RWPE1 (cell line): ENCODE measurements at regions not wholly inside any gene's neighbourhood (a gene's known extent, or its start where the extent isn't known, plus 50 kb on each side); places are given as distances from the start of the nearest gene placed in this dataset.
"Not testable (repeated sequence)": the region's sequence is repeated elsewhere in the genome, so short reads cannot be mapped to it uniquely, and the experiment has no call there.

ENCODE experiments used
- CTCF ChIA-PET: fragments of 350-600 bp; sonication (Branson Sonifier 250); formaldehyde crosslinking; extraction: SDS; loops from one replicate; lab custom pipeline; 2021; lab: Yijun Ruan, JAX
- POLR2A ChIA-PET: fragments of 400-600 bp; formaldehyde crosslinking; extraction: SDS; loops from one replicate; lab custom pipeline; 2020; ENCODE audit warnings: antibody characterized with exemption; ENCODE audit not compliant: low non-redundant PET; lab: Yijun Ruan, JAX
- DNase-seq: peaks from one replicate; pipeline ENCODE4 v3.0.0; 2012; ENCODE audit warnings: low spot score
- H3K27ac ChIP-seq: fragments of 450-650 bp; 2 replicates; pipeline ENCODE4 v1.5.1; 2017
- TF ChIP-seq, protein P1 (sequence below): fragments of 450-650 bp; conservative IDR thresholded peaks from 2 replicates; pipeline ENCODE4 v1.5.1; 2017; ENCODE audit warnings: low read depth, mild to moderate bottlenecking

DNA sequence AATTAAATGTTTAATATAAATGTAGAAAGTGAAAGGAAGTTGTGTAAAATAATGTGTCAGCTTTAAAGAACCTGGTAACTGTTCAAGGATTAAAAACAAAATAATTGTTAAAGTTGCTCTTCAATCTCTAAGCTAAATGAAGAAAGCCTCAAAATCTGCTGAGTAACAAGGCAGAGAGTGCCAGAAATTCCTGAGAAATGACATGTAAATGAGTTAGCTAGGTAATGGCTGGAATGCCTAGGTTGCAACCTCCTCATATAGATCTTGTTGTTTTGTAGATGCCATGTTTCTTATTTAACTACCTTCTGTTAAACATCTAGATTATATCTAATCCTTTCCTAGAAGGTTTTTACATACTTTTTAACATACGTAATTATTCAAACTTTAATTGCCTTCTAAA lies 763.6 kb upstream of the AGA start:
- CTCF ChIA-PET = no interaction called here

DNA sequence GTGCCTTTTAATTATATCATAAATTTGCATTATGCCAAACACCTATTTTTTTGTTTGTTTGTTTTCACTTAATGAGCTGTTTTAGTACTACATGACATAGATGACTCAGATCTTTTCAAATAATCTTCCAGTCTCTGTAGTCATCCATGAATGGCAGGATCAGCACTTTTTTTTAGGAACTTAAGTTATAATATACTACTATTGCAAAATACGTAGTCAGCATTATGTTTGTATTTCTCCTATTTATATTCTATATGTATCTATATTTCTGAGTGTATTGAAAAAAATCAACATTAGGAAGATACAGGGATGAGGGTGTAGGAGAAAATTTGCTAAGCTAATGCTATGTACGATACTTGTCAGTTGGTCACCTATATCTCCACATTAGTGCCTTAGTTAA lies 773.1 kb upstream of the AGA start:
- ChIA-PET POLR2A (no interaction called here), CTCF (interaction anchor here (0.7 kb wide), 1 partner anchor 351 kb away, joined by 3 read pairs; no protein-coding TSS in a partner anchor)
- H3K27ac ChIP-seq = no peak overlapping the region
- no peak for DNase-seq
- TF ChIP-seq, protein P1, sequence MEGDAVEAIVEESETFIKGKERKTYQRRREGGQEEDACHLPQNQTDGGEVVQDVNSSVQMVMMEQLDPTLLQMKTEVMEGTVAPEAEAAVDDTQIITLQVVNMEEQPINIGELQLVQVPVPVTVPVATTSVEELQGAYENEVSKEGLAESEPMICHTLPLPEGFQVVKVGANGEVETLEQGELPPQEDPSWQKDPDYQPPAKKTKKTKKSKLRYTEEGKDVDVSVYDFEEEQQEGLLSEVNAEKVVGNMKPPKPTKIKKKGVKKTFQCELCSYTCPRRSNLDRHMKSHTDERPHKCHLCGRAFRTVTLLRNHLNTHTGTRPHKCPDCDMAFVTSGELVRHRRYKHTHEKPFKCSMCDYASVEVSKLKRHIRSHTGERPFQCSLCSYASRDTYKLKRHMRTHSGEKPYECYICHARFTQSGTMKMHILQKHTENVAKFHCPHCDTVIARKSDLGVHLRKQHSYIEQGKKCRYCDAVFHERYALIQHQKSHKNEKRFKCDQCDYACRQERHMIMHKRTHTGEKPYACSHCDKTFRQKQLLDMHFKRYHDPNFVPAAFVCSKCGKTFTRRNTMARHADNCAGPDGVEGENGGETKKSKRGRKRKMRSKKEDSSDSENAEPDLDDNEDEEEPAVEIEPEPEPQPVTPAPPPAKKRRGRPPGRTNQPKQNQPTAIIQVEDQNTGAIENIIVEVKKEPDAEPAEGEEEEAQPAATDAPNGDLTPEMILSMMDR = no peak

More for the DNA sequence above, 763.6 kb upstream of the AGA start:
- POLR2A ChIA-PET = no interaction called here
- H3K27ac ChIP-seq = no peak overlapping the region
- TF ChIP-seq, protein P1 = no peak
- peak; percentile 29 for DNase-seq

DNA sequence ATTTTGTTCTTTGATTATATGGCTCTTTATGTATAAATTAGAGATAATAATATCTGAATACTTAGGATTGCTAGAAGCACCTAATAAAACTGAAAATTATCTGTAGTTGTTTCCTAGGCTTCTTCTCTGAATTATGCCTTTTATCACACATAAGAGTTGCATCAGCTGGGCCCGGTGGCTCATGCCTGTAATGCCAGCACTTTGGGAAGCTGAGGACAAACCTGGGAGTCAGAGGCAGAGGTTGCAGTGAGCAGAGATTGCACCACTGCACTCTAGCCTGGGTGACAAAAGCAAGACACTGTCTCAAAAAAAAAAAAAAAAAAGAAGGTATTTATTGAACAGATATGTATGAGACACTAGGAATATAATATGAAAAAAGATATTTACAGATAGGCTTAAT lies 773.5 kb upstream of the AGA start:
- ChIA-PET CTCF (interaction anchor here (0.7 kb wide), 1 partner anchor 352 kb away, joined by 3 read pairs; no protein-coding TSS in a partner anchor), POLR2A (no interaction called here)
- TF ChIP-seq, protein P1 = no peak
- no peak for DNase-seq
- no peak overlapping the region for H3K27ac ChIP-seq

DNA sequence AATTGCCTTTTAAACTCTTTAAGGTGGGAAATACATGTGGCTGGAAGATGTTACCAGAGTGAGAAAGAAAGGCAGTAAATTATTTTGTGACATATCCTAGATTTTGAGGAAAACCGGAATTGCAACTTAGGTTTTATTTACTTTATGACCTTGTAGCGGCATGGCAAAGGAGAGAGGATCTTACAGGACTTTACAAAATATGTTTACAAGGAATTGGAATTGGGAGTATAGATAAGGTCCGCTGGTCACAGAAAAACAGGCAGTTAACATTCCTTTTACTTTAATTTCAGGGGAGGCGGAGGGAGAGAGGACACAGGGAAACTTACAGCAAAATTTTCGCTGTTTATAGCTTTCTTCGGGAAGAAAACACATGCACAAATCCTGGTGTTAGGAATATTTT lies 784.2 kb upstream of the AGA start:
- POLR2A ChIA-PET, DNase-seq, H3K27ac ChIP-seq, CTCF ChIA-PET: not testable (repeated sequence)

DNA sequence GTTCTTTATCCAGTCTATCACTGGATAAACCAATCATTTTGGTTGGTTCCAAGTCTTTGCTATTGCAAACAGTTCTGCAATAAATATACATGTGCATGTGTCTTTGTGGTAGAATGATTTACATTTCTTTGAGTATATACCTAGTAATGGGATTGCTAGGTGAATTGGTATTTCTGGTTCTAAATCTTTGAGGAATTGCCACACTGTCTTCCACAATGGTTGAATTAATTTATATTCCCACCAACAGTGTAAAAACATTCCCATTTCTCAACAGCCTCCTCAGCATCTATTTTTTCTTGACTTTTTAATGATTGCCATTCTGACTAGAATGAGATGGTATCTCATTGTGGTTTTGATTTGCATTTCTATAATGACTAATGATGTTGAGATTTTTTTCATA lies 791.7 kb upstream of the AGA start:
- H3K27ac ChIP-seq = no peak overlapping the region
- TF ChIP-seq, protein P1 = no peak
- no peak for DNase-seq
- ChIA-PET POLR2A (no interaction called here), CTCF (no interaction called here)

GRCh38 chr4:178240891-178241290 lies 798.7 kb upstream of the AGA start:
- TF ChIP-seq, protein P1 = no peak
- POLR2A ChIA-PET = no interaction called here

DNA sequence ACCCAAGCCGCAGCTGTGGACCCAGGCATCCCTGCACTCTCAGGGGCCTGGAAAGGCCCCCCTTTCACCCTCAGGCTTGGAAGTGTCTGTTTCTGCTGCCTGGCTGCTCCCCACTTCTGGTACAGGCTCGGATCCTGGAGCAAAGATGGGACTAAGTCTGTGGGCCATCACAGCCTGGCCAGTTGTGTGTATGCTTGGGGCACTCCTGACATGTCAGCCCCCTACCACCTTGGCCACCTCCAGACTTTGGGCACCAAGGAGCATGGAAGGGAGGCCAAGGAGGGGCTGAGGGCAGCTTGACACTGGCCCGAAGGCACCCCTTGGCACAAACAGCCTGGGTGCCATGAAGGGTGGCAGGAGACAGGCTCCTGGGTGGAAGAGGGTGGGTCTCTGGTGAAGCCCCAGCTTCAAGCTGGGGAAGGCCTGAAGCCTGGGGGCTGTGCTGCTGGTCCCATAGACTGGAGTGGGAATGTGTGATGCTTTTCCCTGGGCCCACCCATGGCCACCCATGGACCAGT lies 799.4 kb upstream of the AGA start:
- CTCF ChIA-PET = no interaction called here
- TF ChIP-seq, protein P1 = no peak
- DNase-seq = no peak
- POLR2A ChIA-PET = no interaction called here
- no peak overlapping the region for H3K27ac ChIP-seq

More at GRCh38 chr4:178240891-178241290, 798.7 kb upstream of the AGA start:
- CTCF ChIA-PET = interaction anchor here (0.7 kb wide), 1 partner anchor 476 kb away, joined by 3 read pairs; no protein-coding TSS in a partner anchor
- DNase-seq = no peak
- H3K27ac ChIP-seq = no peak overlapping the region
